ENCODE measurements at regions not wholly inside any gene's neighbourhood (a gene's known extent, or its start where the extent isn't known, plus 50 kb on each side); places are given as distances from the start of the nearest gene placed in this dataset.

- Histone ChIP-seq H3K27ac (no peak overlapping the region), H3K36me3 (no peaks in the 10 kb centered on the region), H3K27me3 (no peaks in the 10 kb centered on the region), H3K4me3 (no peak overlapping the region), H3K9me3 (no peaks in the 10 kb centered on the region), H3K4me1 (peaks cover 0 to 7% (median 0%) of the 10 kb centered on the region in 12 donors)
- TF ChIP-seq, protein P1, sequence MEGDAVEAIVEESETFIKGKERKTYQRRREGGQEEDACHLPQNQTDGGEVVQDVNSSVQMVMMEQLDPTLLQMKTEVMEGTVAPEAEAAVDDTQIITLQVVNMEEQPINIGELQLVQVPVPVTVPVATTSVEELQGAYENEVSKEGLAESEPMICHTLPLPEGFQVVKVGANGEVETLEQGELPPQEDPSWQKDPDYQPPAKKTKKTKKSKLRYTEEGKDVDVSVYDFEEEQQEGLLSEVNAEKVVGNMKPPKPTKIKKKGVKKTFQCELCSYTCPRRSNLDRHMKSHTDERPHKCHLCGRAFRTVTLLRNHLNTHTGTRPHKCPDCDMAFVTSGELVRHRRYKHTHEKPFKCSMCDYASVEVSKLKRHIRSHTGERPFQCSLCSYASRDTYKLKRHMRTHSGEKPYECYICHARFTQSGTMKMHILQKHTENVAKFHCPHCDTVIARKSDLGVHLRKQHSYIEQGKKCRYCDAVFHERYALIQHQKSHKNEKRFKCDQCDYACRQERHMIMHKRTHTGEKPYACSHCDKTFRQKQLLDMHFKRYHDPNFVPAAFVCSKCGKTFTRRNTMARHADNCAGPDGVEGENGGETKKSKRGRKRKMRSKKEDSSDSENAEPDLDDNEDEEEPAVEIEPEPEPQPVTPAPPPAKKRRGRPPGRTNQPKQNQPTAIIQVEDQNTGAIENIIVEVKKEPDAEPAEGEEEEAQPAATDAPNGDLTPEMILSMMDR (IDR thresholded peaks at IDR 0.05), result no peak
- no peak for TF ChIP-seq POLR2A (IDR thresholded peaks at IDR 0.05)
- ATAC-seq (no peak), DNase-seq (no peak)
- WGBS, 4 donors, result 86 to 94% (median 91%) methylated on average over 2 of the region's 2 CpGs
- intact Hi-C loops (cut with DNase I), result loop anchor here (5.0 to 10.0 kb wide), 9 partner anchors 65 to 1442 kb away; partner anchors contain the start of gene TLE1 (in 5 of the 10)
Measured at GRCh38 chr9:81519816-81520495, 169.4 kb downstream of the TLE1 start.

GRCh38 chr9:81517954-81518353, 171.4 kb downstream of the TLE1 start:
- no peak for TF ChIP-seq POLR2A (IDR thresholded peaks at IDR 0.05)
- TF ChIP-seq, protein P1 (IDR thresholded peaks at IDR 0.05), result no peak

GRCh38 chr9:81513059-81513458, 176.3 kb downstream of the TLE1 start:
- ATAC-seq (no peak), DNase-seq (no peak)
- H3K9me3 ChIP-seq, result no peaks in the 10 kb centered on the region
- H3K36me3 ChIP-seq, result no peaks in the 10 kb centered on the region
- no peak overlapping the region for H3K4me3 ChIP-seq
- TF ChIP-seq, protein P1 (IDR thresholded peaks at IDR 0.05), result no peak
- TF ChIP-seq POLR2A (IDR thresholded peaks at IDR 0.05), result no peak
- 61 to 68% (median 66%) methylated on average over 2 of the region's 2 CpGs for WGBS, 4 donors
- H3K27ac ChIP-seq, result no peak overlapping the region
- intact Hi-C loops (cut with DNase I), result no loop called here
- H3K4me1 ChIP-seq, result no peaks in the 10 kb centered on the region
- no peaks in the 10 kb centered on the region for H3K27me3 ChIP-seq

More at GRCh38 chr9:81517954-81518353, 171.4 kb downstream of the TLE1 start:
- intact Hi-C loops (cut with DNase I), result no loop called here
- H3K36me3 ChIP-seq, result no peaks in the 10 kb centered on the region
- no peak overlapping the region for H3K27ac ChIP-seq
- peaks cover 0 to 3% (median 0%) of the 10 kb centered on the region in 12 donors for H3K4me1 ChIP-seq
- no peaks in the 10 kb centered on the region for H3K9me3 ChIP-seq
- WGBS, 4 donors, result 76 to 86% (median 78%) methylated on average over 2 of the region's 2 CpGs
- H3K4me3 ChIP-seq, result no peak overlapping the region
- H3K27me3 ChIP-seq, result no peaks in the 10 kb centered on the region
- DNase-seq (no peak), ATAC-seq (no peak)

DNA sequence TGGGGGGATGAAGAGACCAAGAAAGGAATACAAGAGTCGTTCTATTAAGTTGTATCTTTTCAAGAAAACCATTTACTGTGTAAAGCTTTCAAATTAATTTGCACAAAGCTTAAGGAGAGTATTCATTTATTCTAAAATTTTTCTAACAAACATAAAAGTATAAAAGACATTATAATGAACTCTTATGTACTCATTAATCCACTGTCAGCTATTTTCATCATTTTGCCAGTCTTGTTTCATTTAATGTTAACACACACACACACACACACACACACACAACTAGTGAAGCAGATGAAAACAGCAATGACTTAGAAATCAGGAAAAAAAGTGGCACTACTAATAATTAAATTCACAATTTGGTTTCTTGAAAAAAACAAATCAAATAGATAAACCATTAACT, 176.7 kb downstream of the TLE1 start:
- Histone ChIP-seq H3K9me3 (no peaks in the 10 kb centered on the region), H3K27ac (no peak overlapping the region), H3K4me1 (no peaks in the 10 kb centered on the region), H3K4me3 (no peak overlapping the region), H3K36me3 (no peaks in the 10 kb centered on the region), H3K27me3 (no peaks in the 10 kb centered on the region)
- intact Hi-C loops (cut with DNase I), result no loop called here
- TF ChIP-seq, protein P1 (IDR thresholded peaks at IDR 0.05), result no peak
- TF ChIP-seq POLR2A (IDR thresholded peaks at IDR 0.05), result no peak
- 76 to 95% (median 81%) methylated on average over 1 of the region's 1 CpG for WGBS, 4 donors
- DNase-seq (no peak), ATAC-seq (no peak)
